ENCODE measurements at regions not wholly inside any gene's neighbourhood (a gene's known extent, or its start where the extent isn't known, plus 50 kb on each side); places are given as distances from the start of the nearest gene placed in this dataset.
"Not testable (repeated sequence)": the region's sequence is repeated elsewhere in the genome, so short reads cannot be mapped to it uniquely, and the experiment has no call there.

- H3K36me3 ChIP-seq: no peaks in the 10 kb centered on the region
- 89% methylated on average over 6 of the region's 6 CpGs for WGBS
- no peak for DNase-seq (ENCODE audit: low spot score)
- no peaks in the 10 kb centered on the region for H3K9me3 ChIP-seq
- H3K4me1 ChIP-seq (replicated peaks): no peaks in the 10 kb centered on the region
- H3K4me3 ChIP-seq: no peak overlapping the region
- no peaks in the 10 kb centered on the region for H3K27me3 ChIP-seq (replicated peaks; ENCODE audit: insufficient read depth)
- no peak for TF ChIP-seq POLR2AphosphoS5 (IDR thresholded peaks at IDR 0.05)
- no peak for TF ChIP-seq POLR2A (IDR thresholded peaks at IDR 0.05)
- no peak for TF ChIP-seq CTCF (IDR thresholded peaks at IDR 0.05)
- no peak overlapping the region for H3K27ac ChIP-seq
- intact Hi-C loops (cut with DNase I): no loop called here
Observed at GRCh38 chr2:64881037-64881492, 108.1 kb upstream of the SLC1A4 start.

- Histone ChIP-seq H3K36me3 (no peaks in the 10 kb centered on the region), H3K9me3 (no peaks in the 10 kb centered on the region), H3K4me1 (replicated peaks) (no peaks in the 10 kb centered on the region), H3K27me3 (replicated peaks; ENCODE audit: insufficient read depth) (no peaks in the 10 kb centered on the region), H3K27ac (no peak overlapping the region), H3K4me3 (no peak overlapping the region)
- TF ChIP-seq POLR2A (IDR thresholded peaks at IDR 0.05) (no peak), POLR2AphosphoS5 (IDR thresholded peaks at IDR 0.05) (no peak), CTCF (IDR thresholded peaks at IDR 0.05) (no peak)
- WGBS: 86% methylated on average over 5 of the region's 5 CpGs
- intact Hi-C loops (cut with DNase I): no loop called here
- DNase-seq (ENCODE audit: low spot score): no peak
Observed at GRCh38 chr2:64887565-64887964, 101.6 kb upstream of the SLC1A4 start.

- Histone ChIP-seq H3K9me3 (no peaks in the 10 kb centered on the region), H3K4me1 (replicated peaks) (no peaks in the 10 kb centered on the region), H3K27me3 (replicated peaks; ENCODE audit: insufficient read depth) (no peaks in the 10 kb centered on the region), H3K36me3 (no peaks in the 10 kb centered on the region), H3K4me3 (no peak overlapping the region), H3K27ac (no peak overlapping the region)
- no peak for TF ChIP-seq POLR2A (IDR thresholded peaks at IDR 0.05)
- no peak for TF ChIP-seq CTCF (IDR thresholded peaks at IDR 0.05)
- no peak for TF ChIP-seq POLR2AphosphoS5 (IDR thresholded peaks at IDR 0.05)
- intact Hi-C loops (cut with DNase I): no loop called here
- WGBS: 71% methylated on average over 11 of the region's 11 CpGs
- DNase-seq (ENCODE audit: low spot score): no peak
Observed at GRCh38 chr2:64888591-64889309, 100.4 kb upstream of the SLC1A4 start.

GRCh38 chr2:64889803-64890202 is 99.4 kb upstream of the SLC1A4 start:
- TF ChIP-seq POLR2AphosphoS5 (IDR thresholded peaks at IDR 0.05) (no peak), CTCF (IDR thresholded peaks at IDR 0.05) (no peak), POLR2A (IDR thresholded peaks at IDR 0.05) (no peak)
- no peaks in the 10 kb centered on the region for H3K9me3 ChIP-seq
- no peaks in the 10 kb centered on the region for H3K4me1 ChIP-seq (replicated peaks)
- no peak overlapping the region for H3K4me3 ChIP-seq
- H3K27me3 ChIP-seq (replicated peaks; ENCODE audit: insufficient read depth): no peaks in the 10 kb centered on the region
- no peak for DNase-seq (ENCODE audit: low spot score)
- intact Hi-C loops (cut with DNase I): no loop called here
- H3K27ac ChIP-seq: no peak overlapping the region
- 65% methylated on average over 4 of the region's 4 CpGs for WGBS
- H3K36me3 ChIP-seq: no peaks in the 10 kb centered on the region

GRCh38 chr2:64896572-64896971 is 92.6 kb upstream of the SLC1A4 start:
- H3K4me1 ChIP-seq (replicated peaks); H3K36me3 ChIP-seq; intact Hi-C loops (cut with DNase I); H3K4me3 ChIP-seq; H3K27ac ChIP-seq; H3K9me3 ChIP-seq; DNase-seq (ENCODE audit: low spot score); H3K27me3 ChIP-seq (replicated peaks; ENCODE audit: insufficient read depth): not testable (repeated sequence)
- 82% methylated on average over 3 of the region's 3 CpGs for WGBS
